GM18868 (cell line): ENCODE measurements at regions not wholly inside any gene's neighbourhood (a gene's known extent, or its start where the extent isn't known, plus 50 kb on each side); places are given as distances from the start of the nearest gene placed in this dataset.
"Not testable (repeated sequence)": the region's sequence is repeated elsewhere in the genome, so short reads cannot be mapped to it uniquely, and the experiment has no call there.

ENCODE experiments used
- ATAC-seq: cut with Tn5 transposase; IDR thresholded peaks from one replicate; pipeline ENCODE4 v1.9.1; 2021; ENCODE audit warnings: mild to moderate bottlenecking, moderate library complexity; ENCODE audit not compliant: unreplicated experiment

GRCh38 chr6:14880052-14880451 lies 365.8 kb upstream of the JARID2 start:
- no peak for ATAC-seq

DNA sequence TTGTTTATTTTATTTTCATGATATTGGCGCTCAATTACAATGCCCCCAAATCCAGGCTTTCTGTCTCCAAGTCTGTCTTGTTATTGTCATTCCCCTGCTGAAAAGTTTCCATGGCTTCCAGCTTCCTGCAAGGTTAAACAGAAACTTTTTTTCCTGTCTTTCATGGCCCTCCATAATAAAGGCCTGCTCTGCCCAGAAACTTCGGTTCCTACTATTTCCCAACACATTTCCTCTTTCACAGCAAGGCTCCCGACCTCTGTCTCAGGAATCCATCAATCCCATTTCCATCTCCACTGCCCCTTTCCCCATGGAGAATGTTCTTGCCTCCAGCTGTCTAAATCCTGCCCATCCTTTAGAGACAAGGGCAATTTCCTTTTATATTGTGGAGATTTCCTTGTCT lies 365.2 kb upstream of the JARID2 start:
- no peak for ATAC-seq

DNA sequence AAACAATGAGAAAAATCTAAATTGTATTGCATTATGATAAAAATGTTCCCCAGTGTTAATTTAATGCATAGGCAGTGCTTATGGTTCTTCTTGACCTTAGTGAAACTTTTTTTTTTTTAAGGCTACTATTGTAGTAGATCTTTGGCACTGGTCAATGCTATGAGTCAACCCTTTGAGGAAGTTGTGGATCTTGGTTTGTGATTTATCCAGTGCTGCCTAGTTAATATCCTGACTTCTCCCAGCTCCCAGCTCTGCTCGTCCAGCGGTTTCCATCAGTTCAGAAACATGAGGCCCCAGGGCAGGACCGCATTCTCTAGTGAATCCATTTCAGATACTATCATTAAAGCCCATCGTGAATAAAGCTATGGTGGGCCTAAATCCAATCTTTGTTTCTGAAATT lies 364.5 kb upstream of the JARID2 start:
- no peak for ATAC-seq

GRCh38 chr6:14882394-14883026 lies 363.4 kb upstream of the JARID2 start:
- ATAC-seq = no peak

- ATAC-seq = no peak
These were observed 361.9 kb upstream of the JARID2 start for GRCh38 chr6:14883921-14884320.

- no peak for ATAC-seq
These were observed 360.4 kb upstream of the JARID2 start for GRCh38 chr6:14885498-14885897.

GRCh38 chr6:14887181-14887580 lies 358.7 kb upstream of the JARID2 start:
- no peak for ATAC-seq

GRCh38 chr6:14887986-14888574 lies 357.8 kb upstream of the JARID2 start:
- ATAC-seq = no peak

DNA sequence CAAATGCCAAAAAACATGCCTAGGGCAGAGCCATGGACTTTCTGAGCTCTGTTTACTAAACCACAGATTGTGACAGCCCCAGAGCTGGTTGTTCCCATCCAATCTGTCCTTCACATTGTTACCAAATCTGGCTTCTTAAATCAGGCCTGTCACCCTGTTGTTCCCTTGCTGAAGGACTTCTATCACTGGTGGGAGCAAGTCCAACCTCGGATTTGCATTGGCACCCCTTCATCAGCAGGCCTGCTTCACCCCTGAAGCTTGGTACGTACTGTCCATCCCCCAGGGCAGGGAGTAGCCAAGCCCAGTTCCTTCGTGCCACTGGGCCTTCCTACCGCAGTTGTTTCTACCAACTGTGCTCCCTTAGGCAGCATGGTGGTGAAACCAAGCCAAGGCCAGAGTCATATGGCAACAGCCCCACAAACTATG lies 357.3 kb upstream of the JARID2 start:
- ATAC-seq = no peak

GRCh38 chr6:14889188-14889587 lies 356.7 kb upstream of the JARID2 start:
- no peak for ATAC-seq

GRCh38 chr6:14889611-14890593 lies 356.0 kb upstream of the JARID2 start:
- ATAC-seq = no peak

GRCh38 chr6:14891820-14892375 lies 354.0 kb upstream of the JARID2 start:
- not testable (repeated sequence) for ATAC-seq

DNA sequence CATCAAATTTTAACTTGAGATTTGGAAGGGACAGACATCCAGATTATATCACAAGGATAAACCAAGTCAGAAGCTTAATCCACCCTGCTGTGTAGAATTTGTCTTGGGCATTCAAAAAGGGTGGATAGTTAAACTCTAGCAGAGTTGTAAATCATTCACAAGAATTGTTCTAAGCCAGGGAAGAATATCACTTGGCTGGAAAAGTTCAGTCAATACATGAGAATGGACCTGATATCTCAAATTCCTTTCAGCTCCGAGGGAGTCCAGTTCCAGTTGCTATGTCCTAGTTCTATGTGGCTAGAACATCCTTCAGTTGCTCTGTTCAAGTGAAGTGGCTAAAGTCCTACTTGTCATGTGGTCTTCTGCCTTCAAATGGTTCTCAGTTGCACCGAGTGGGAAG lies 351.8 kb upstream of the JARID2 start:
- ATAC-seq = no peak

DNA sequence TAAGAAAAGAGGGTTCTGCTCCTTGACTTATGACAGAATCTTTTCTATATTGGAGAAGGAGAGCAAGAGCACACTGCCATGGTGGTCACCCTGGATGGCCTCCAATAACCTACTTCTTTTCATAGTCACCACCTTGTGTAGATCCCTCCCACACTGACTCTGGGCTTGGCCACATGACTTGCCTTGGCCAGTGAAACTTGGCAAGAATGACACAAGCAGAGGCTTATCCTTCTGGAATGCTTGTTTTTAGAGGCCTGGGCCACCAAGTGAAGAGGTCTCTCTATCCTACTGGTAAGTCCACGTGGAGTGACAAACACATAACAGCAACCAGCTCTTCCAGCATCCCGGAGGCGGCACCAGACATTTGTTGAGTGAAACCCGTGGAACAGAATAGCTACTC lies 349.4 kb upstream of the JARID2 start:
- no peak for ATAC-seq

DNA sequence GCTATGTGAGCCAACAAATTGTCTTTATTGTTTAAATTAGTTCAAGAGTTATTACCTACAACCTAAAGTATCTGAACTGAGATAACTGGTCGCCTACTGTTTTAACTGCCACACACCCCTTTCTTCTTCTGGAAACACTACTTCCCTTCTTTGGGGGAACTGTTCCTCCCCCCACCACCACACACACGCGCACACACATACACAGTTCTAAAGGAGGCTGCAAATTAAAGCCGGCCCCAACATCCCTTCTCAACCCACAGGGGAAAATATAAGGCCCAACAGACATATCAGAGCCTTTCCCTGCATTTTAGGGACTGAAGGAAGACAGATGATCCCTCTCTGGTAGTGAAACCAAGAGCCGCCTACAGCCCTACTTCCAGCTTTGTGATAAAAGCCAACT lies 348.0 kb upstream of the JARID2 start:
- no peak for ATAC-seq

- not testable (repeated sequence) for ATAC-seq
These were observed 346.4 kb upstream of the JARID2 start for GRCh38 chr6:14899441-14899840.

- ATAC-seq = no peak
These were observed 344.9 kb upstream of the JARID2 start for GRCh38 chr6:14900919-14901318.

- no peak for ATAC-seq
These were observed 342.5 kb upstream of the JARID2 start for GRCh38 chr6:14903176-14904038.

DNA sequence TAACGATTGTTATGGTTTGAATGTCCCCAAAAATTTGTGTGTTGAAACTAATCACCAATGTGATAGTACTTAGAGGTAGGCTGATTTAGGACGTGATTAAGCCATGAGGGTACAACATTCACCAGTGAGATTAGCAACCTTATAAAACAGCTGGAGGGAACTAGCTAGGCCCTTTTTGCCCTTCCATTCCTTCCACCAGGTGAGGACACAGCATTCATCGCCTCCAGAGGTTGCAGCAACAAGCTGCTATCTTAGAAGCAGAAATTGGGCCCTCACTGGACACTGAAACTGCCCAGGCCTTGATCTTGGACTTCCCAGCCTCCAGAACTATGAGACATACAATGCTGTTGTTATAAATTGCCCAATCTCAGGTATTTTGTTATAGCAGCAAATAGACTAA lies 340.7 kb upstream of the JARID2 start:
- ATAC-seq = no peak

DNA sequence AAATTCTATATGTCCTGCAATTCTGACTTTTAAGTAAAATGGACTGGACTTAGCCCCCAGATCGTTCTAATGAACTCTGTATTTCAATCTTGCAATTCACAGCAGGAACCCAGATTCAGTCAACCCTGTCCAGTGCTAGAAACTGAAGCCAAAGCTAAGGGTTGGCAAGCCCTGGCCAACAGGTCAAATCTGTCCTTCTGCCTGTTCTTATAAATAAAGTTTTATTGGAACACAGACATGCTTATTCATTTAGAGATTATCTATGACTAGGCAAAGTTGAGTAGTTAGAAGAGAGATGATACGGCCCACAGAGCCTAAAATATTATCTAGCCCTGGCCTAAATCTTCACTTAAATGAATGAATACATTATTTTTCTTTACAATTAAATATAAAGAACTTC lies 339.2 kb upstream of the JARID2 start:
- no peak for ATAC-seq
